ENCODE measurements at regions not wholly inside any gene's neighbourhood (a gene's known extent, or its start where the extent isn't known, plus 50 kb on each side); places are given as distances from the start of the nearest gene placed in this dataset.

DNA sequence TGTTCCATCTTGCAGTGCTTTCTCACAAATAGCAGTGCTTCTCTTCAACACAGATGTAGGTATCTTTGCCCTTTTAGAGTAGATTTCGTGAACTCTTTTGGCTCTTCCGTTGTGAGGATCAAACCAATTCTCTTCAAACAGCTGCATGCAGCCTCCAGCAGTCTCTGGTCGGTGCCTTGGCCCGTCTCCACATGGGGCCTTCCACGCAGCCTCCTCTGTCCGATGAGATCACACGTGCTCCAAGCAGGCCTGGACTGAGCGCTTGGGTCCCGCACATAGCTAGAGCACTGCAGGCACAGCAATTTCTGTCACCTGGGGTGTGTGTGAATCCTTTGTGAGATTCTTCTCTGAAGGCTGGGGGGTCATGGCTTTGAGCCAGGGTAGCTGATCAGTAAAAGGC, 82.8 kb upstream of the KCNE2 start:
- TF ChIP-seq CTCF (IDR thresholded peaks at IDR 0.05) (no peak), POLR2A (IDR thresholded peaks at IDR 0.05) (no peak)
